GM21529 (cell line): ENCODE measurements at regions not wholly inside any gene's neighbourhood (a gene's known extent, or its start where the extent isn't known, plus 50 kb on each side); places are given as distances from the start of the nearest gene placed in this dataset.
"Not testable (repeated sequence)": the region's sequence is repeated elsewhere in the genome, so short reads cannot be mapped to it uniquely, and the experiment has no call there.

Source experiments
- ATAC-seq: cut with Tn5 transposase; IDR thresholded peaks from one replicate; pipeline ENCODE4 v1.9.1; 2021; ENCODE audit not compliant: unreplicated experiment

DNA sequence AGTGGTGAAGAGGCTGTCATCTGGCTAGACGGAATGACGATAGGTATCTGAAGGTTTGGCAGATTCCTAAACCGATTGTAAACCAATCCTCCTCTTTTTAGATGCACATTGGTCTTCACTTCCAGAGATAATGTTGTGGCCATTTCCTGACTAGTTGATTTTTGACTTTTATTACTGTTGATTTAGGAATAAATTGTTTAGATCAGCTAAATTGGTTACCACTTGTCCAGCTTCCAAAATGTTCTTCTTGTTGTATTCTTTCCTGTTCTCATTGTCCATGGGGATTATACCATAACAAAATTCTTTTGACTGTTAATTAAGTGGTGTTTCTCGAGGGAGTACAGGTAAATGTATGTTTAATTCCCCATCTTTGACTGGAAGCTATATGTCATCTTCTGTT is 119.7 kb downstream of the MACROH2A1 start:
- ATAC-seq = no peak

DNA sequence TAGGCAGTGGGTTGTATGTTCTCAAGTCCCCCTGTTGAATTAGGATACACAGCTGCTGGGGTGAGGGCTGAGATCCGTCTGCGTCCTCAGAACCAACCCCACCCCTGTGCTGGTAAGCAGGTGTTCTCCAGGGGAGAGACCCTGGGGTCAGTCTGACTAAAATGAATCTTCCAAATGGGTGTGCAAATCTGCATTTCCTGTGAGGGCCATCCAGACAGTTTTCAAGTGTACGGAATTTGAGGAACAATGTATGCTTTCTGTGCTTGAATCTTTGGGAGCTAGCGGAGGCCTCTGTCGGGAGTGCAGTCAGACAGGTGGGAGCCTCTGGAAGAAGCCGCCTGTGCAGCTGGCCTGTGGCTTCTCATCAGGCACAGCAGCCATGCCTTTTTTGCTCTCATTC is 122.9 kb downstream of the MACROH2A1 start:
- ATAC-seq = no peak

DNA sequence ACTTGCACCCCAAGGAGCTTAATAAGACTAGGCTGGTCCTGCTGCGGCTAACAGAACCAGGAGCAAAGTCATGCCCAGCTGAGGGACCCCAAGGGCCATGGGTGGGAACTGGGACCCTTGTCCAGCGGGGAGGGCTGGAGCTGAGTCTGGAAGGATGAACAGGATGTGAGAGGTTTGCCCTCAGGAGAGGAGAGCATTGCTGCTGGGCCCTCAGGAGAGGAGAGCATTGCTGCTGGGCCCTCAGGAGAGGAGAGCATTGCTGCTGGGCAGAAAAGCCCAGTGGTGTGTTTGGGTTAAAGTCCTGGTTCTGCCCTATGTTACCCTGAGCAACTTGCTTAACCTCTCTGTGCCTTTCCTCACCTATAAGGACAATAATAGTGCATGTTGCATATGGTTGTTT is 125.8 kb downstream of the MACROH2A1 start:
- no peak for ATAC-seq

- no peak for ATAC-seq
Observed at GRCh38 chr5:135272311-135272805, 126.7 kb downstream of the MACROH2A1 start.

GRCh38 chr5:135271533-135272310 is 127.3 kb downstream of the MACROH2A1 start:
- ATAC-seq = no peak

DNA sequence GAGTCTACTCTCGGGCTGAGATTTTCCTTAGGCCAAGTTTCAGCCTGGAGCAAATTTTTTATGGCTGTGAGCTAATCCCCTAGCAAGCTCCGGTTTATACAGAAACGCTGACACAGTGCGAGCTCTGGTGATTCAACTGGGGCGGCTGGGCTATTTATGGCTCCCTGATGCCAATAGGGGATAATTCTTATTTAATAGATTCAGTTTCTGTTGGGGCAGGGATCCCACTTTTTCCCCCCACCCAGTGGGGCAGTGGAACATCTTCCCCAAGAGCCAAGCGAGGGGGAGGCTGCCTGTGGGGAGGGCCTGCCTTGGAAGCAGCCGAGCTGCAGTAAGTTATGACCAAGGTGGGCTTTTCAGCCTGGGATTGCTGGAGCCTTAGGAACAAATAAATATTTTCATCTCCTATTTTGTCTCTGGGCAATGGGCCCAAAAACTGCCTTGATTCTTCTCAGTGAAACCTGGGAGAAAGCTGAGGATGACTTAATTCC is 129.1 kb downstream of the MACROH2A1 start:
- ATAC-seq = no peak

GRCh38 chr5:135269199-135269598 is 129.8 kb downstream of the MACROH2A1 start:
- no peak for ATAC-seq

DNA sequence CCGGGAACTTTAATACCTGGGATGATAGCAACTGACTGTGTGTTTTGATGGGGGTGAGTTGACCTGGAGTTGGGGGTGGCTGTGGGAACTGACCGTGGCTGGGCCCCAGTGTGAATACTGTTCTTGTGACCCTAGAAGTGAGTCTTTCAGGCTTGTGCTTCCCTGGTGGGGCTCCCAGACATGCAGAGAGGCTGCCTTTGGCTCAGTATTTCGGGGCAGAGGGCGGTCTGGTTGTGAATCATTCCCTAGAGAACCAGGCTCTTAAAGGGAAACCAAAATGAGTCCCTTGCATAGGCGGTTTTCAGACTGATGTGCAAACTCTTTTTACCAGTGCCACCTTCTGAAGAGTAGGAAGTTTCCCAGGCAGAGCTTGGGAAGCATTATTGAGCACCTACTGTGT is 132.1 kb downstream of the MACROH2A1 start:
- no peak for ATAC-seq

DNA sequence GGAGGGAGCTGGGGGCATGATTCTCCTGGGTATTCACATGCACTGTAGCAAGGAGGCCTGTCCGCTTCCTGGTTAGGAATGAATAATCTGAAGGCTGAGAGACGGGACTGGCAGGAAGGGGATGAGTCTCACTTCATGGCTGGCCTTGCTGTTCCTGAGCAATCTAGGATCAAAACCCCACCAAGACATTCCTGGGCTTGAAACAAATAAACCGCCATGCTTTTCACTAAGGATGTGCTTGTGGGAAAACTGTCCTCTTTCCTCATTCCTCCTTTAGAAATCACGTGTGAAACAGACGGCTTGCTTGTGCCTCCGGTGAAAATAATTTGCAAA is 132.8 kb downstream of the MACROH2A1 start:
- no peak for ATAC-seq

DNA sequence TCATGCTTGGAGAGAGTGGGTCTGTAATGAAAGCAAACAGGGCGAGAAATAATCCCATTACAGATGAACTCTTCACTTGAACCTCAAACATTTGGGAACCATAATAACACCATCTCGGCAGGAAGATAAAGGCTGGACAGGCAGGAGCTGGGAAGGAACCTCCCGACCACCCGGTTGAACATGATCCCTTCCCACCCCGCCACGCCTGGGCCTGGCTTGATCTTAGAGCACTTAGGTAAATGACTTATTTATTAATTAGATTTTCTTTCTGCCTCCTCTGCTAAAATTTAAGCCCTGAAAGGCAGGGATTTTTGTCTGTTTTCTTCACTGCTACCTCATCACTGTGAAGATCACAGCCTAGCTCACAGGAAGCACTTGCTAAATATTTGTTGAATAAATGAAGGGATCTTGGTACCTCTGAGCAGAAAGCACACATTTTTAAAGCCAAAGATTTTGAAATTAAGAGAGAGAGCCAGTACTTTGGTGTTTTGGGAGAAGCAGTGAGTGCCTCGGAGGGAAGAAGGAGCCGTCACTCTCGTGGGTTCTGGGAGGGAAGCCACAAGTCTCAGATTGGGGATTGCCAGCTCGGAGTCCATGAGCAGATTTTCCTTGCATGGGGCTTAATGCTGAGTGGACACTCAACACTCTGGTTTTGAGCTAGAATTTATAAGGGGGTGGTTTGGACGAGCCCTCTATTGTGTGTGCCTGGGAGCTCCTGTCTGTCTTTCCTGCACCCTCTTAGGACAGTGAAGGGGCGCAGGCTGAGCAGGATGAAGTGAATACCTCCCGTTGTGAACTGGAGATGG is 133.3 kb downstream of the MACROH2A1 start:
- no peak for ATAC-seq

GRCh38 chr5:135264451-135265440 is 134.3 kb downstream of the MACROH2A1 start:
- no peak for ATAC-seq

DNA sequence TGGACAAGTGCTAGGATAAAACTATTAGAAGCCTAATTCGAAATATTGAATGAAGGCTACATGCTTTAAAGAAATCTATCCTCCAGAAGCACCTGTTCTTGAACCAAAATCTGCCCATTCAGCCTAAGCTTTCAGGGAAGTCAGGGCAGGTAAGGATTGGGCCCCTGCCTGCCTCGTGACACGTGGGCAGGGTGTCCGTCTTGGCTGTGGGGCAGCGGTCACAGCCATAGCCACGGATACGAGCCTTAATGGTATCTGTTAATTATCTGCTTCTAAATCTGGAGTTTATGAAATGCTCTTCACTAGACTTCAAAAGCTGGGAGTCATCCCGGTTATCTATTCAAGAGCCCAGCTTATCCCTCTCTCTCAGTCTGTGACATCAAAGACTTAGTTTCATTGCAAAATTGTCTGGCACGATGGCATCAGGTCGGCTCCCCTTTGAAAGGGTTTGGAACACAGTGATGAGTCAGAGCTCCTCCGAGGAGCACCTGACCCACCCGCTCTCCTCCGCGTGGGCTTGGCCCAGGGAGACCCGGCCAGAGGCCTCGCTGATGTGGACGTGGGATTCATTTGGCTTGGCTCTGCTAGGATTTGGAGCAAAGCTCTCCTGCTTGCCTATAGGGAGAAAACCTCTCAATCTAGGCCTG is 135.9 kb downstream of the MACROH2A1 start:
- no peak for ATAC-seq

- no peak for ATAC-seq
Observed at GRCh38 chr5:135262364-135262763, 136.7 kb downstream of the MACROH2A1 start.

DNA sequence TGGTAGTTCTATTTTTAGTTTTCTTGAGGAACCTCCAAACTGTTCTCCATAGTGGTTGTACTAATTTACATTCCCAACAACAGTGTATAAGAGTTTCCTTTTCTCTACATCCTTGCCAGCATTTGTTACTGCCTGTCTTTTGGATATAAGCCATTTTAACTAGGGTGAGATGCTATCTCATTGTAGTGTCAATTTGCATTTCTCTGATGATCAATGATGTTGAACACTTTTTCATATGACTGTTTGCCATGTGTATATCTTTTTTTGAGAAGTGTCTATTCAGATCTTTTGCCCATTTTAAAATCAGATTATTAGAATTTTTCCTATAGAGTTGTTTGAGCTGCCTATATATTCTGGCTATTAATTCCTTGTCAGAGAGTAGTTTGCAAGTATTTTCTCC is 138.9 kb downstream of the MACROH2A1 start:
- ATAC-seq = not testable (repeated sequence)

DNA sequence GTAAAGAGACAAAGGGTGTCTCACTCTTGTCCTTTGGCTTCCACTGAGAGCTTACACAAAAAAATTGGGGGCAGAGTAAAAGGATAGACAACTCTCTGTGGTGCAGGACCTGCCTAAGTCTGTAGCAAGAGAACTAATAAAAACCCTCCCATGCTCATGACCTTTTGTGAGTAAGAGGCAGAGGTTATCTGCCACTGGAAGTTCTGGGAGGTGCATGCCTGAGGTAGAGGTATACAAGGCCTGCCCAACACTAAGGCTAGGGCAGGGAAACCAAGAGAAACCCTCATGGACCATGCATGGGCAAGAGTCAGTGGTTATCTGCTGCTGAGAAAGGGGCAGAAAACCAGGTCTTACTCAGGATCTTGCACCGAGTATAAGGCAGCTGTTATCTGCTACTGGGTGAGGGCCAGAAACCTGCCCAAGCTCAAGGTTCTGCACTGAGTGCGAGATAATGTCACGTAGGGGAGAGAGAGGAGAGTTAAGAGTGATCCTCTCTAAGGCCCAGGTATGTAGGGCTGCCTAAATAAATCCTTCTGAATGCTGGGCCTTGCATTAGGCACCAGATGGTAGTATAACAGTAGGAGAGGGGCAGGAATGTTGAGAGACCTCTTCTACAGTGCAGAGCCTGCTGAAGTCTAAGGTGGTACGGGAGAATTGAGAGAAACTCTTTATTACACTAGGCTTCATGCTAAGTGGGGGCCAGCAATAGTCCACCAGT is 143.4 kb downstream of the MACROH2A1 start:
- no peak for ATAC-seq

- ATAC-seq = no peak
Observed at GRCh38 chr5:135254183-135254582, 144.8 kb downstream of the MACROH2A1 start.

DNA sequence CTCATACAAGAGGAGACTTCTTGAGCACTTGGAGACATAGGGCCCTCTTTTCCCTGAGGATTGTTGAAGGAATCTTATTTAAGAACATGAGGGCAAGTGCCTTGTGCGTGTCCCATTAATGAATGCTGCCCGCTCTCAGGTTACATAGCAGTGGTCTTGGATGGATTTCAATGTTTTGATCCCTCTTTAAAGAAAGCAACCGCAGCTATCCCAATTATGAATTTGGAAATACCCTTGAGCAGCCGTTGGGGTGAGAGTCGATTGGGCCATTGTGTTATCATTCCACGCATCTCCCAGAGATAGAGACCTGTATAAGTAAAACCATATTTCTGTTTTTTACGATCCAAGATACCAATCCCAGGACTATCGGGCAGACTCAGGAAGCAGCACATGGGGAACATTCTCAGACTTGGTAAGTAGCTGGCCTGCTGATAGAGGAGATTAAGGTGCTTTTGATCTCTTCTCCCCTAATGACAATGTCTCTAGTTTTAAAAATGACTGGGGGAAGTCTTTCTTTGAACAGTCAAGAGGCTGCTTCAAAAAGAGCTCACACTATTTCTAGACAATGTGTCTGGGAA is 145.3 kb downstream of the MACROH2A1 start:
- ATAC-seq = no peak

GRCh38 chr5:135251093-135251492 is 147.9 kb downstream of the MACROH2A1 start:
- no peak for ATAC-seq

DNA sequence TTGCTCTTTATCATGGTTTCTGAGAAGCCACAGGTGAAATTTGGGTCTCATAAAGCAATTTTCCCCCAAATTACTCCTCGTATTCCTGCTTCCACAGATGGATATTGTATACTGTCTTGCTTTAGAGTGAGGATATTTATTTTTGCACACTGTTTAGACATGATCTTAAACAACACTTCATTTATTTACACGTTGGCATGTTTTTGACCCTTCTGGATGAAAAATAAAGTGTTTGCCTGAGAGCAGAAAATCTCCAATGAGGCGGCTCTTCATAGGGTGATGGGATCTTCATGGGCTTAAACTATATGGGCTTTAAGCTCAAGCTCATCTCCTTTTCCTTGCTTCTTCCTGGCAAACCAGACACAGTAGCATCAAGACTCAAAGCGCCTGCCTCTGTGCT is 148.4 kb downstream of the MACROH2A1 start:
- ATAC-seq = no peak
